Mammary epithelial cell (primary cell): ENCODE measurements at regions not wholly inside any gene's neighbourhood (a gene's known extent, or its start where the extent isn't known, plus 50 kb on each side); places are given as distances from the start of the nearest gene placed in this dataset.
A peak's percentile ranks its signal among the peaks of the same experiment; 100 is the strongest.

Experiments
- CTCF ChIP-seq, 2 donors: IDR thresholded peaks in 1 of 2; conservative IDR thresholded peaks in 1 of 2; 2 replicates each; pipeline ENCODE4 v1.5.1; 2011 to 2012; ENCODE audit warnings: inconsistent platforms in 2 of 2, low read length in 2 of 2, mild to moderate bottlenecking in 2 of 2, control low read depth in 1 of 2, low read depth in 1 of 2; ENCODE audit not compliant: insufficient read depth in 1 of 2; ENCODE audit errors: extremely low read depth in 1 of 2
- EZH2 ChIP-seq: IDR thresholded peaks from 2 replicates; pipeline ENCODE4 v1.6.1; 2012; ENCODE audit warnings: low read length, inconsistent platforms, borderline replicate concordance

- TF ChIP-seq EZH2 (no peak), CTCF (conservative IDR thresholded peaks at IDR 0.05 in 1 of 2, IDR thresholded peaks at IDR 0.05 in 1 of 2; ENCODE audit: extremely low read depth in 1 of 2, insufficient read depth in 1 of 2, low read depth in 1 of 2, low read length in 2 of 2) (peak; percentile 12 to 34)
Observed at GRCh38 chr14:35229084-35229791, 62.9 kb upstream of the PSMA6 start.
